Stimulated activated CD4-positive, alpha-beta T cell treated with anti-CD3 and anti-CD28 coated beads, Interleukin-1b, Interleukin-23, amount 100 ng/mL, for 24 hours (primary cell): ENCODE measurements at regions not wholly inside any gene's neighbourhood (a gene's known extent, or its start where the extent isn't known, plus 50 kb on each side); places are given as distances from the start of the nearest gene placed in this dataset.

Source experiments
- DNase-seq, 4 experiments: peaks; one replicate each; pipeline ENCODE4 v3.0.0-alpha.2; 2020; ENCODE audit warnings: low read depth in 4 of 4, low spot score in 1 of 4

- no peak for DNase-seq
Measured at GRCh38 chr2:41743324-41743723, 304.5 kb upstream of the PKDCC start.

GRCh38 chr2:41750829-41751228 is 297.0 kb upstream of the PKDCC start:
- DNase-seq = no peak

- DNase-seq = no peak
Measured at GRCh38 chr2:41759880-41760279, 287.9 kb upstream of the PKDCC start.

GRCh38 chr2:41763141-41763540 is 284.7 kb upstream of the PKDCC start:
- DNase-seq = no peak

- no peak for DNase-seq
Measured at GRCh38 chr2:41764131-41764530, 283.7 kb upstream of the PKDCC start.

GRCh38 chr2:41764919-41765318 is 282.9 kb upstream of the PKDCC start:
- no peak for DNase-seq

GRCh38 chr2:41768310-41768709 is 279.5 kb upstream of the PKDCC start:
- DNase-seq = no peak

GRCh38 chr2:41771710-41772109 is 276.1 kb upstream of the PKDCC start:
- DNase-seq = no peak

GRCh38 chr2:41772697-41773096 is 275.1 kb upstream of the PKDCC start:
- DNase-seq = no peak

- no peak for DNase-seq
Measured at GRCh38 chr2:41774011-41774605, 273.7 kb upstream of the PKDCC start.

- no peak for DNase-seq
Measured at GRCh38 chr2:41775366-41776025, 272.3 kb upstream of the PKDCC start.

GRCh38 chr2:41779888-41780287 is 267.9 kb upstream of the PKDCC start:
- DNase-seq = no peak

- peak in 2 of 4 experiments; percentile 4 to 16 for DNase-seq
Measured at GRCh38 chr2:41782306-41783158, 265.3 kb upstream of the PKDCC start.

- DNase-seq = no peak
Measured at GRCh38 chr2:41784496-41784895, 263.3 kb upstream of the PKDCC start.

GRCh38 chr2:41785251-41786022 is 262.4 kb upstream of the PKDCC start:
- DNase-seq = no peak

GRCh38 chr2:41791523-41791922 is 256.3 kb upstream of the PKDCC start:
- DNase-seq = no peak

GRCh38 chr2:41803361-41803760 is 244.5 kb upstream of the PKDCC start:
- no peak for DNase-seq

GRCh38 chr2:41806286-41806685 is 241.5 kb upstream of the PKDCC start:
- no peak for DNase-seq

GRCh38 chr2:41821167-41821566 is 226.7 kb upstream of the PKDCC start:
- no peak for DNase-seq

- no peak for DNase-seq
Measured at GRCh38 chr2:41826921-41827320, 220.9 kb upstream of the PKDCC start.

GRCh38 chr2:41827354-41827971 is 220.4 kb upstream of the PKDCC start:
- no peak for DNase-seq
